GM18873 (cell line): ENCODE measurements at regions not wholly inside any gene's neighbourhood (a gene's known extent, or its start where the extent isn't known, plus 50 kb on each side); places are given as distances from the start of the nearest gene placed in this dataset.

ENCODE experiments used
- ATAC-seq: cut with Tn5 transposase; IDR thresholded peaks from one replicate; pipeline ENCODE4 v1.9.1; 2021; ENCODE audit warnings: mild to moderate bottlenecking, moderate library complexity, moderate number of reproducible peaks; ENCODE audit not compliant: unreplicated experiment, low FRiP score

GRCh38 chr12:45548426-45548825 is 181.1 kb upstream of the ARID2 start:
- no peak for ATAC-seq

GRCh38 chr12:45549337-45549902 is 180.1 kb upstream of the ARID2 start:
- no peak for ATAC-seq

DNA sequence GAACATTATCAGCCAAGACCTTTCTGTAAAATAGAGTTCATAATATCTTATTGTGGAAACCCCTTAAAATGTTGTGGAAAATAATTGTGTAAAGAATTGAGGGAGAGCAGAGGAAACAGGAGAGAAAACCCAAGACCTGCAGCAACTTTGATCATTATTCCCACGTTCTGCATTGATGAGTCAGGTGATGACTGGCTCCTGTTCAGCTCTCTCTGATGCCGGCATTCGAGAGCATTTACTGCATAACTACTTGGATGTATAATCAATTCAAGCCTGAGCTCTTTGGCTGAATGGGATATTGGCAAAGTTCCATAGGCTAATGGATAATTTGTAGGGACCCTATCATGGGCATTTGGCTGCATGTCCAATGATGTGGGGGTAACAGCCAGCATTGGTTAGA is 176.3 kb upstream of the ARID2 start:
- ATAC-seq, result no peak

GRCh38 chr12:45557016-45557415 is 172.5 kb upstream of the ARID2 start:
- ATAC-seq, result no peak

GRCh38 chr12:45558353-45558752 is 171.2 kb upstream of the ARID2 start:
- ATAC-seq, result no peak

DNA sequence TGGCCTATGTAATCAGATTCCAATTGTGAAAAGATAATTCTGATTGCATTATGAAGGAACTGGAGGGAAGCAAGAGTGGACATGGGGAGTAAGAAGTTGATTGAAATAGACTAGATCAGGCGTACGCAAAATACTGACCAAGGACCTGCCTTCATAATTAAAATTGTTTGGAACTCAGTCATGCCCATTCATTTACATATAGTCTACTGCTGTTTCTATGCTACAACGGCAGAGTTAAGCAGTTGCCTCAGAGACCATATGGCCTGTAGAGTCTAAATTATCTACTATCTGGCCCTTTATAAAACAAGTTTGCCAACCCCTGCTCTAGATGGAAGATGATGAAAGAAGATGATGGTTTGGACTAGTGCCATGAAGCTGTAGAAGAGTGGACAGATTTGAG is 170.0 kb upstream of the ARID2 start:
- ATAC-seq, result no peak

- ATAC-seq, result no peak
Measured at GRCh38 chr12:45560689-45561088, 168.8 kb upstream of the ARID2 start.

- no peak for ATAC-seq
Measured at GRCh38 chr12:45561488-45561887, 168.0 kb upstream of the ARID2 start.

- no peak for ATAC-seq
Measured at GRCh38 chr12:45565590-45565989, 163.9 kb upstream of the ARID2 start.

- no peak for ATAC-seq
Measured at GRCh38 chr12:45566257-45566656, 163.2 kb upstream of the ARID2 start.

- no peak for ATAC-seq
Measured at GRCh38 chr12:45568808-45569207, 160.7 kb upstream of the ARID2 start.

DNA sequence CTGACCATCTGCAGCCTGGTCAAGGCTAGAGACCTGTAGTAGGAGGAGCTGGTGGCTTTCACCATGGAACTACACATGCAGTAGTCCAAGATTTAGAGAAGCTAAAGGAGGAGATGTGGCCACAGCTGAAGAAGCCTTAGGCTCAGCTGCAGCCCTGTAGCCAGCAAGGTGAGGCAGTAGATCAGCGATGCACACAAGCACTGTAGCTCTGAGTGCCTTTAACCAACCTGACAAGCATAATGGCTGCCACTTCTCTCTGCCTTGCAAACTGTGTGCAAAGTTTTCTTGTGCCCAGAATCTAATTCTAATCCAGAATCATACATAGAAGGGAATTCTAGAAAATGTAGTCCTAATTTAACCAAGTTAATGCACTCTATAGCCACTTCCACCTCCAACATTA is 159.0 kb upstream of the ARID2 start:
- no peak for ATAC-seq

GRCh38 chr12:45572114-45572513 is 157.4 kb upstream of the ARID2 start:
- no peak for ATAC-seq

DNA sequence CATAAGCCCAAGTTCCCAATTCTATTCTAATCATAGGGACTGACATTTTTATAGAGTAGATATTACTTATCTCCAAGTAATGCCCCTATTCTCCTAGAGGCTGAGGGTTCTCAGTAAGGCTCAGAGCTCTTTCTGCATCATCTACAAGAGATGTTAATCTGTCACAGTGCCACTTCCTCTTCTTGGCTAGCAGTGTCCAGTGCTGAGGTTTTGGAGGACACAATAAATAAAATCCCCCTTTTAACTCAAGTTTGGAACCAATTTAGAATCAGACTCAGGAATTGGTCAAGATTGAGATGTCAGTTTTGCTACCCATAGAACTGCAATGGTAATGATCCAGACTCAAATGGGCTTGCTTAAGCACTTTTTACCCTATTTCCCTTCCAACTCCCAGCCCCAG is 154.1 kb upstream of the ARID2 start:
- ATAC-seq, result no peak

GRCh38 chr12:45575823-45576475 is 153.6 kb upstream of the ARID2 start:
- ATAC-seq, result peak; percentile 71

- no peak for ATAC-seq
Measured at GRCh38 chr12:45577844-45578399, 151.6 kb upstream of the ARID2 start.

DNA sequence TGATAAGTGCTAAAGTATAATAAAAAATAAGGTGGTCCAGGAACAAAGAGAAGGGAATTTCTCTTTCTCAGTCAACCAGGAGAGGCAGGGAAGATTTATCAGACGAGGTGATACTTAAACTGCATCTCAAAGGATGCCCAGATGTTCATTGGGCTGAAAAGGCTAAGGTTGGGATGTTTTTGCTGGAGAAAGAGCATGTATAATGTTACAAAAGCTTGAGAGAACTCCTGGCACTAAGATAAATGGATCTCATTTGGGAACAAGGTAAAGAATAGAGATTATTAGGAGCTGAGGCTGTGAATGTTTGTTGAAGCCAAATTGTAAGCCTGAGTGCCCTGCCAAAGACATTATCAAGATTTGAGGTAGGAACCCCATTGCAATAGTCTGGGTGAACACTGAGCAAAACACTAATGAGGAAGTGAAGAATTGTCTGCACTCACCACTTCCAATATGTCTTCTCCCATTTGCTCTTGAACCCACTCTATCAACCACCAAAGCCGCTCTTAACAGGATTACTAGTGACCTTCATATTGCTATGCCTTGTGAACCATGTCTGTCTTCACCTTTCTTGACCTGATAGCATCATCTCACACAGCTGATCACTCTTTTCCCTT is 149.0 kb upstream of the ARID2 start:
- no peak for ATAC-seq

GRCh38 chr12:45581112-45581511 is 148.4 kb upstream of the ARID2 start:
- no peak for ATAC-seq

GRCh38 chr12:45582536-45582935 is 147.0 kb upstream of the ARID2 start:
- no peak for ATAC-seq

GRCh38 chr12:45582986-45583659 is 146.4 kb upstream of the ARID2 start:
- ATAC-seq, result no peak

DNA sequence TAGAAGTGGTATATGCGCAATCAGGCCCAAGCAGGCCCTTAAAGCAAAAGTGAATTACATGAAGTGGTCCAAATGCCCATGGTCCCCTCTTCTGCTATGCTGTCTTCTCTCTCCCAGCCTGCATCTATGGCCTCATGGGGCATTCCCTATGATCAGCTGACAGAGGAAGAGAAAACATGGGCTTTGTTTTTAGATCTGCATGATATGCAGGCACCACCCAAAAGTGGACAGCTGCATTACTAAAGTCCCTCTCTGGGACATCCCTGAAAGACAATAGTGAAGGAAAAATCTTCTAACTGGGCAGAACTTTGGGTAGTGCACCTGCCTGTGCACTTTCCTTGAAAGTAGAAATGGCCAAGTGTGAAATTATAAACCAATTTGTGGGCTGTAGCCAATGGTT is 145.2 kb upstream of the ARID2 start:
- no peak for ATAC-seq
